SK-N-SH treated with all-trans-retinoic acid at 6 μM for 48 hours (cell line): ENCODE measurements at regions not wholly inside any gene's neighbourhood (a gene's known extent, or its start where the extent isn't known, plus 50 kb on each side); places are given as distances from the start of the nearest gene placed in this dataset.

ENCODE experiments used
- ATAC-seq: fragments of 200-7000 bp; cut with Tn5 transposase; 3 replicates; pipeline ENCODE4 v1.9.1; 2020; ENCODE audit warnings: mild to moderate bottlenecking, moderate library complexity
- ARNTL ChIP-seq: fragments of 450-650 bp; formaldehyde crosslinking; IDR thresholded peaks from 2 replicates; pipeline ENCODE4 v1.5.0; 2020; ENCODE audit warnings: low read depth, mild to moderate bottlenecking, moderate library complexity, borderline replicate concordance
- BACH2 ChIP-seq: fragments of 250-450 bp; sonication (Bioruptor Pico); IDR thresholded peaks from 2 replicates; pipeline ENCODE4 v1.9.0; 2021; ENCODE audit warnings: mild to moderate bottlenecking, borderline replicate concordance
- CSDC2 ChIP-seq: fragments of 250-450 bp; sonication (Bioruptor Pico); IDR thresholded peaks from 2 replicates; pipeline ENCODE4 v1.5.0; 2020; ENCODE audit warnings: mild to moderate bottlenecking, moderate library complexity
- ESRRG ChIP-seq: fragments of 250-450 bp; sonication (Bioruptor Pico); IDR thresholded peaks from 2 replicates; pipeline ENCODE4 v1.6.1; 2021; ENCODE audit warnings: mild to moderate bottlenecking
- GLIS3 ChIP-seq: fragments of 250-450 bp; sonication (Bioruptor Pico); IDR thresholded peaks from 2 replicates; pipeline ENCODE4 v1.5.0; 2020; ENCODE audit warnings: mild to moderate bottlenecking, moderate library complexity
- ISL1 ChIP-seq: fragments of 250-450 bp; sonication (Bioruptor Pico); IDR thresholded peaks from 2 replicates; pipeline ENCODE4 v2.1.2; 2022; ENCODE audit warnings: mild to moderate bottlenecking, moderate library complexity
- PATZ1 ChIP-seq: fragments of 250-450 bp; sonication (Bioruptor Pico); IDR thresholded peaks from 2 replicates; pipeline ENCODE4 v1.8.0; 2020; ENCODE audit warnings: mild to moderate bottlenecking, moderate library complexity, borderline replicate concordance
- POU6F1 ChIP-seq: fragments of 250-450 bp; sonication (Bioruptor Pico); IDR thresholded peaks from 2 replicates; pipeline ENCODE4 v1.8.0; 2021; ENCODE audit warnings: low read depth, mild to moderate bottlenecking, moderate library complexity, borderline replicate concordance
- RARB ChIP-seq: fragments of 250-450 bp; sonication (Bioruptor Pico); IDR thresholded peaks from 2 replicates; pipeline ENCODE4 v1.8.0; 2021; ENCODE audit warnings: mild to moderate bottlenecking, moderate library complexity
- SNAI2 ChIP-seq: fragments of 250-450 bp; sonication (Bioruptor Pico); IDR thresholded peaks from 2 replicates; pipeline ENCODE4 v1.5.0; 2020; ENCODE audit warnings: mild to moderate bottlenecking, moderate library complexity
- TCF4 ChIP-seq: fragments of 250-450 bp; sonication (Bioruptor Pico); IDR thresholded peaks from 2 replicates; pipeline ENCODE4 v1.8.0; 2021; ENCODE audit warnings: mild to moderate bottlenecking, moderate library complexity, borderline replicate concordance
- ZFP3 ChIP-seq: fragments of 250-450 bp; sonication (Bioruptor Pico); IDR thresholded peaks from 2 replicates; pipeline ENCODE4 v1.5.0; 2020; ENCODE audit warnings: mild to moderate bottlenecking, moderate library complexity
- ZNF565 ChIP-seq: fragments of 450-650 bp; formaldehyde crosslinking; conservative IDR thresholded peaks from 2 replicates; pipeline ENCODE4 v1.5.0; 2020; ENCODE audit warnings: low read depth, mild to moderate bottlenecking, moderate library complexity
- ZNF70 ChIP-seq: fragments of 450-650 bp; formaldehyde crosslinking; IDR thresholded peaks from 2 replicates; pipeline ENCODE4 v1.5.0; 2020; ENCODE audit warnings: mild to moderate bottlenecking, moderate library complexity
- ZNF8 ChIP-seq: fragments of 450-650 bp; formaldehyde crosslinking; IDR thresholded peaks from 2 replicates; pipeline ENCODE4 v1.5.0; 2020; ENCODE audit warnings: mild to moderate bottlenecking, moderate library complexity
- TF ChIP-seq, protein P1 (sequence below): fragments of 250-450 bp; sonication (Bioruptor Pico); IDR thresholded peaks from 2 replicates; pipeline ENCODE4 v1.5.1; 2021; ENCODE audit warnings: mild to moderate bottlenecking, moderate library complexity
- TF ChIP-seq, protein P2 (sequence below): fragments of 250-450 bp; sonication (Bioruptor Pico); IDR thresholded peaks from 2 replicates; pipeline ENCODE4 v1.5.1; 2020; ENCODE audit warnings: low read depth, mild to moderate bottlenecking, moderate library complexity

DNA sequence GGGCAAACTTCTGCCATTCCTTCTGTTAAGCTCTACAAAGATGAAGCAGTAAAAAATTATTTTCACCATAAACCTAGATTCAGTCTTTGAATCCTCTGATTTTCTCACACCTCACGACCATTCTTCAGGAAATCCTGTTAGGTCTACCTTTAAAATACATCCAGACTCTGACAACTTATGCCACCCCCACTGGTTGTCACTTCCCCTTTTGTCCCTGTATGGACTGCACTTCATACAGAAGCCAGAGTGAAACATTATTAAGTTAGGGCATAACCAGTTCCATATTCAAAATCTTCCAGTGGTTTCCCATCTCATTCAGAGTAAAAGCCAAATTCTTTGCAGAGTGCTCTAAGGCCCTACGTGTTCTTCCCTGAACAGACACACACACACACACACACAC lies 499.8 kb downstream of the RASEF start:
- no peak for ATAC-seq
- TF ChIP-seq POU6F1 (no peak), ZFP3 (no peak), ESRRG (CRISPR knock-in tag) (no peak), PATZ1 (CRISPR knock-in tag) (no peak), ISL1 (CRISPR knock-in tag) (no peak), ZNF70 (CRISPR knock-in tag) (no peak), ZNF8 (CRISPR knock-in tag) (no peak), ZNF565 (CRISPR knock-in tag) (no peak), BACH2 (CRISPR knock-in tag) (no peak)
- TF ChIP-seq, protein P1, sequence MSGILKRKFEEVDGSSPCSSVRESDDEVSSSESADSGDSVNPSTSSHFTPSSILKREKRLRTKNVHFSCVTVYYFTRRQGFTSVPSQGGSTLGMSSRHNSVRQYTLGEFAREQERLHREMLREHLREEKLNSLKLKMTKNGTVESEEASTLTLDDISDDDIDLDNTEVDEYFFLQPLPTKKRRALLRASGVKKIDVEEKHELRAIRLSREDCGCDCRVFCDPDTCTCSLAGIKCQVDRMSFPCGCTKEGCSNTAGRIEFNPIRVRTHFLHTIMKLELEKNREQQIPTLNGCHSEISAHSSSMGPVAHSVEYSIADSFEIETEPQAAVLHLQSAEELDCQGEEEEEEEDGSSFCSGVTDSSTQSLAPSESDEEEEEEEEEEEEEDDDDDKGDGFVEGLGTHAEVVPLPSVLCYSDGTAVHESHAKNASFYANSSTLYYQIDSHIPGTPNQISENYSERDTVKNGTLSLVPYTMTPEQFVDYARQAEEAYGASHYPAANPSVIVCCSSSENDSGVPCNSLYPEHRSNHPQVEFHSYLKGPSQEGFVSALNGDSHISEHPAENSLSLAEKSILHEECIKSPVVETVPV (CRISPR knock-in tag): no peak
- TF ChIP-seq, protein P2, sequence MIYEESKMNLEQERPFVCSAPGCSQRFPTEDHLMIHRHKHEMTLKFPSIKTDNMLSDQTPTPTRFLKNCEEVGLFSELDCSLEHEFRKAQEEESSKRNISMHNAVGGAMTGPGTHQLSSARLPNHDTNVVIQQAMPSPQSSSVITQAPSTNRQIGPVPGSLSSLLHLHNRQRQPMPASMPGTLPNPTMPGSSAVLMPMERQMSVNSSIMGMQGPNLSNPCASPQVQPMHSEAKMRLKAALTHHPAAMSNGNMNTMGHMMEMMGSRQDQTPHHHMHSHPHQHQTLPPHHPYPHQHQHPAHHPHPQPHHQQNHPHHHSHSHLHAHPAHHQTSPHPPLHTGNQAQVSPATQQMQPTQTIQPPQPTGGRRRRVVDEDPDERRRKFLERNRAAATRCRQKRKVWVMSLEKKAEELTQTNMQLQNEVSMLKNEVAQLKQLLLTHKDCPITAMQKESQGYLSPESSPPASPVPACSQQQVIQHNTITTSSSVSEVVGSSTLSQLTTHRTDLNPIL (CRISPR knock-in tag): no peak

- ATAC-seq: no peak
- TF ChIP-seq, protein P1 (CRISPR knock-in tag): no peak
- no peak for TF ChIP-seq CSDC2
Measured at GRCh38 chr9:82563841-82564240, 499.1 kb downstream of the RASEF start.

DNA sequence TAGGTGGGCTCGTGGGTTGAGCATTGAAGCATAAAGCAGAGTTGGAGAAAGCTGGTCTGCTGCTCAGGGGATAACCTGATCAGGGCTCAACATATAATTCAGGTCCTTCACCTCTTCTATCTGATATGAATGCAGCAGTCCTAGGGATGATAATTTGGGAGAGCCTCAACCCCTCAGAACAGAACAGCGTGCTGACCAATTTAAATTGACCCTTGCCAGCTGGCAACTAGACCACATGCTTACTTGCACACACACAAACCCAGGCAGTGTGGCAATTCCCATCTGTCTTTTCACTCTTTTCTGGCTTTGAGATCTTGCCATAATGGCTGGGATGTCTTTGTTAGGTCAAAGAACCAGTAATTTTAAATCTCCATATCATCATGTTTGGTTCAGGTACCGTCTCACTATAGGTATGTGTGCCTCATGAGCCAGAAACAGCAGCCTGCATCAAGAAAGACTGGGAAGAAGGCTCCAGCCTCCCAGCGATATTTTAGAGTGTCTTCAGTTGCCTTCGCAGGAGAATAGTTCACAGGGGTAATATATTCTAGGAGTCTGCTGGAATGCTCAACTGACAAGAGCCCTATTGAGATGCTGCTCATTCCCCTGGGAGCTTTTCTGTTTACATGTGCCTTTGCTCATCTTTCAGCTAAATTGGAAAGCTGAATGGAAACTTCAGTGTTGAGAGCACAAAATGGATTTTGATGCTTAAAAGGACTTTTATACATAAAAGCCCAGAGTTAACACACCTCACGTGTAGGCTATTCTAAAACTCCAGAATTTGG lies 497.6 kb downstream of the RASEF start:
- no peak for ATAC-seq
- TF ChIP-seq PATZ1 (CRISPR knock-in tag): no peak
- TF ChIP-seq, protein P2 (CRISPR knock-in tag): no peak
- no peak for TF ChIP-seq ISL1 (CRISPR knock-in tag)
- TF ChIP-seq RARB (CRISPR knock-in tag): no peak
- TF ChIP-seq TCF4 (CRISPR knock-in tag): no peak
- TF ChIP-seq ARNTL: no peak
- TF ChIP-seq ESRRG (CRISPR knock-in tag): no peak
- TF ChIP-seq GLIS3 (CRISPR knock-in tag): no peak
- TF ChIP-seq SNAI2 (CRISPR knock-in tag): no peak
